SK-N-SH (cell line): ENCODE measurements at regions not wholly inside any gene's neighbourhood (a gene's known extent, or its start where the extent isn't known, plus 50 kb on each side); places are given as distances from the start of the nearest gene placed in this dataset.

Source experiments
- CTCF ChIA-PET: fragments of 300-600, 350-600 bp; formaldehyde crosslinking; extraction: SDS; loops from one replicate; lab custom pipeline; 2021; lab: Yijun Ruan, JAX
- POLR2A ChIA-PET: fragments of 350-600 bp; sonication (Branson Sonifier 250); formaldehyde crosslinking; extraction: SDS; loops from one replicate; lab custom pipeline; 2020; ENCODE audit warnings: antibody characterized with exemption, inconsistent platforms; lab: Yijun Ruan, JAX
- DNase-seq: peaks from one replicate; pipeline ENCODE4 v3.0.0; 2012
- H2AFZ ChIP-seq: fragments of 200-600 bp; sonication (generic); 2 replicates; pipeline ENCODE4 v1.8.1; 2016; ENCODE audit warnings: antibody characterized with exemption, mild to moderate bottlenecking, low read depth
- H3F3A ChIP-seq: fragments of 200-600 bp; sonication (generic); replicated peaks from 2 replicates; pipeline ENCODE3; 2016; ENCODE audit warnings: antibody characterized with exemption, mild to moderate bottlenecking; ENCODE audit not compliant: insufficient read depth
- H3K27ac ChIP-seq, 2 experiments: fragments of 200-500 bp in 1 of 2; fragments of 200-600 bp in 1 of 2; sonication (Bioruptor generic) in 1 of 2; sonication (generic), shearing (Covaris generic) in 1 of 2; 2 replicates each; pipeline versions ENCODE4 v1.5.1 to v1.6.1; 2014 to 2016; ENCODE audit warnings: low read depth in 2 of 2, inconsistent platforms in 1 of 2, low read length in 1 of 2, mild to moderate bottlenecking in 1 of 2, mixed read lengths in 1 of 2
- H3K27me3 ChIP-seq: fragments of 200-600 bp; sonication (generic), shearing (Covaris generic); 2 replicates; pipeline ENCODE4 v1.6.1; 2016; ENCODE audit warnings: mixed run types; ENCODE audit not compliant: insufficient read depth
- H3K36me3 ChIP-seq, 2 experiments: fragments of 200-500 bp in 1 of 2; fragments of 200-600 bp in 1 of 2; sonication (Bioruptor generic) in 1 of 2; sonication (generic) in 1 of 2; replicated peaks in 1 of 2; 2 replicates each; pipeline versions ENCODE3 to v1.5.1; 2014 to 2016; ENCODE audit warnings: low read length in 1 of 2, mild to moderate bottlenecking in 1 of 2; ENCODE audit not compliant: insufficient read depth in 2 of 2, control insufficient read depth in 1 of 2
- H3K4me1 ChIP-seq, 2 experiments: fragments of 200-500 bp in 1 of 2; fragments of 200-600 bp in 1 of 2; sonication (Bioruptor generic) in 1 of 2; sonication (generic), shearing (Covaris generic) in 1 of 2; 2 replicates each; pipeline versions ENCODE4 v1.5.1 to v1.6.1; 2014 to 2016; ENCODE audit warnings: low read depth in 1 of 2, low read length in 1 of 2, mixed run types in 1 of 2; ENCODE audit not compliant: insufficient read depth in 2 of 2, control insufficient read depth in 1 of 2
- H3K4me2 ChIP-seq: fragments of 200-600 bp; sonication (generic), shearing (Covaris generic); 2 replicates; pipeline ENCODE4 v1.6.1; 2017; ENCODE audit warnings: mixed run types
- H3K4me3 ChIP-seq, 2 experiments: fragments of 200-500 bp in 1 of 2; fragments of 200-600 bp in 1 of 2; sonication (Bioruptor generic) in 1 of 2; sonication (generic), shearing (Covaris generic) in 1 of 2; 2 replicates each; pipeline versions ENCODE4 v1.5.1 to v1.8.1; 2014 to 2016; ENCODE audit warnings: low read depth in 2 of 2, inconsistent platforms in 1 of 2, low read length in 1 of 2, mild to moderate bottlenecking in 1 of 2, mixed read lengths in 1 of 2, moderate library complexity in 1 of 2
- H3K79me2 ChIP-seq: fragments of 200-600 bp; sonication (generic); 2 replicates; pipeline ENCODE4 v1.8.1; 2017; ENCODE audit warnings: mild to moderate bottlenecking; ENCODE audit not compliant: insufficient read depth
- H3K9ac ChIP-seq: fragments of 200-600 bp; sonication (generic); 2 replicates; pipeline ENCODE4 v1.6.1; 2017; ENCODE audit warnings: mixed run types
- H3K9me2 ChIP-seq: fragments of 200-600 bp; sonication (generic); 2 replicates; pipeline ENCODE4 v1.6.1; 2017; ENCODE audit warnings: mixed run types
- H3K9me3 ChIP-seq: fragments of 200-600 bp; sonication (generic); 2 replicates; pipeline ENCODE4 v1.6.1; 2017; ENCODE audit warnings: mixed run types, mild to moderate bottlenecking, moderate library complexity
- H4K20me1 ChIP-seq: fragments of 200-600 bp; sonication (generic); 2 replicates; pipeline ENCODE4 v1.6.1; 2017; ENCODE audit warnings: mild to moderate bottlenecking, mixed run types; ENCODE audit not compliant: insufficient read depth
- EZH2phosphoT487 ChIP-seq: fragments of 200-600 bp; sonication (generic); IDR thresholded peaks from 2 replicates; pipeline ENCODE4 v1.6.1; 2017; ENCODE audit warnings: low read depth, mixed run types, mild to moderate bottlenecking, antibody characterized with exemption, moderate library complexity, borderline replicate concordance
- FOSL2 ChIP-seq: IDR thresholded peaks from 2 replicates; pipeline ENCODE4 v1.4.0; 2012; ENCODE audit warnings: low read depth, mild to moderate bottlenecking, moderate library complexity, borderline replicate concordance
- FOXM1 ChIP-seq: IDR thresholded peaks from 2 replicates; pipeline ENCODE4 v1.4.0; 2012; ENCODE audit warnings: low read depth, mild to moderate bottlenecking
- JUND ChIP-seq: IDR thresholded peaks from 2 replicates; pipeline ENCODE4 v1.4.0; 2012
- MXI1 ChIP-seq: IDR thresholded peaks from 2 replicates; pipeline ENCODE4 v1.6.1; 2012; ENCODE audit warnings: mild to moderate bottlenecking, low read depth, low read length, improper control_type of control experiment
- NRF1 ChIP-seq: IDR thresholded peaks from 2 replicates; pipeline ENCODE4 v1.6.1; 2012; ENCODE audit warnings: low read depth, mild to moderate bottlenecking, low read length
- PBX3 ChIP-seq: IDR thresholded peaks from 2 replicates; pipeline ENCODE4; 2012
- RAD21 ChIP-seq: IDR thresholded peaks from 2 replicates; pipeline ENCODE4 v1.6.1; 2012; ENCODE audit warnings: mild to moderate bottlenecking, low read length
- RFX5 ChIP-seq: IDR thresholded peaks from 2 replicates; pipeline ENCODE4 v1.6.1; 2012; ENCODE audit warnings: mild to moderate bottlenecking, improper control_type of control experiment, low read length
- RXRA ChIP-seq: IDR thresholded peaks from 2 replicates; pipeline ENCODE4 v1.4.0; 2012; ENCODE audit warnings: low read depth, mild to moderate bottlenecking, borderline replicate concordance
- SIN3A ChIP-seq: IDR thresholded peaks from 2 replicates; pipeline ENCODE4 v1.6.1; 2012; ENCODE audit warnings: low read depth, mild to moderate bottlenecking, low read length, moderate library complexity, borderline replicate concordance
- TEAD4 ChIP-seq: IDR thresholded peaks from 2 replicates; pipeline ENCODE4 v1.4.0; 2012; ENCODE audit warnings: mild to moderate bottlenecking, borderline replicate concordance; ENCODE audit not compliant: insufficient read depth
- ZBTB33 ChIP-seq: IDR thresholded peaks from 2 replicates; pipeline ENCODE4 v1.4.0; 2012; ENCODE audit warnings: low read depth, borderline replicate concordance
- WGBS: methylation state at CpG from one replicate; pipeline ENCODE4 v1.1.6; 2017; ENCODE audit warnings: low lambda C conversion rate; 5-methylcytosine and 5-hydroxymethylcytosine counted together
- TF ChIP-seq, protein P1 (sequence below): IDR thresholded peaks from 2 replicates; pipeline ENCODE4 v1.6.1; 2012; ENCODE audit warnings: mild to moderate bottlenecking, low read depth, low read length, moderate library complexity
- TF ChIP-seq, protein P2 (sequence below): fragments of 200-600 bp; sonication (generic); IDR thresholded peaks from 2 replicates; pipeline ENCODE4 v1.6.1; 2017; ENCODE audit warnings: antibody characterized with exemption, mild to moderate bottlenecking, moderate library complexity

- WGBS: 68% methylated on average over 26 of the region's 54 CpGs
- no peaks in the 10 kb centered on the region for H3K79me2 ChIP-seq
- TF ChIP-seq ZBTB33: no peak
- TF ChIP-seq, protein P1, sequence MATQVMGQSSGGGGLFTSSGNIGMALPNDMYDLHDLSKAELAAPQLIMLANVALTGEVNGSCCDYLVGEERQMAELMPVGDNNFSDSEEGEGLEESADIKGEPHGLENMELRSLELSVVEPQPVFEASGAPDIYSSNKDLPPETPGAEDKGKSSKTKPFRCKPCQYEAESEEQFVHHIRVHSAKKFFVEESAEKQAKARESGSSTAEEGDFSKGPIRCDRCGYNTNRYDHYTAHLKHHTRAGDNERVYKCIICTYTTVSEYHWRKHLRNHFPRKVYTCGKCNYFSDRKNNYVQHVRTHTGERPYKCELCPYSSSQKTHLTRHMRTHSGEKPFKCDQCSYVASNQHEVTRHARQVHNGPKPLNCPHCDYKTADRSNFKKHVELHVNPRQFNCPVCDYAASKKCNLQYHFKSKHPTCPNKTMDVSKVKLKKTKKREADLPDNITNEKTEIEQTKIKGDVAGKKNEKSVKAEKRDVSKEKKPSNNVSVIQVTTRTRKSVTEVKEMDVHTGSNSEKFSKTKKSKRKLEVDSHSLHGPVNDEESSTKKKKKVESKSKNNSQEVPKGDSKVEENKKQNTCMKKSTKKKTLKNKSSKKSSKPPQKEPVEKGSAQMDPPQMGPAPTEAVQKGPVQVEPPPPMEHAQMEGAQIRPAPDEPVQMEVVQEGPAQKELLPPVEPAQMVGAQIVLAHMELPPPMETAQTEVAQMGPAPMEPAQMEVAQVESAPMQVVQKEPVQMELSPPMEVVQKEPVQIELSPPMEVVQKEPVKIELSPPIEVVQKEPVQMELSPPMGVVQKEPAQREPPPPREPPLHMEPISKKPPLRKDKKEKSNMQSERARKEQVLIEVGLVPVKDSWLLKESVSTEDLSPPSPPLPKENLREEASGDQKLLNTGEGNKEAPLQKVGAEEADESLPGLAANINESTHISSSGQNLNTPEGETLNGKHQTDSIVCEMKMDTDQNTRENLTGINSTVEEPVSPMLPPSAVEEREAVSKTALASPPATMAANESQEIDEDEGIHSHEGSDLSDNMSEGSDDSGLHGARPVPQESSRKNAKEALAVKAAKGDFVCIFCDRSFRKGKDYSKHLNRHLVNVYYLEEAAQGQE: no peak
- TF ChIP-seq, protein P2, sequence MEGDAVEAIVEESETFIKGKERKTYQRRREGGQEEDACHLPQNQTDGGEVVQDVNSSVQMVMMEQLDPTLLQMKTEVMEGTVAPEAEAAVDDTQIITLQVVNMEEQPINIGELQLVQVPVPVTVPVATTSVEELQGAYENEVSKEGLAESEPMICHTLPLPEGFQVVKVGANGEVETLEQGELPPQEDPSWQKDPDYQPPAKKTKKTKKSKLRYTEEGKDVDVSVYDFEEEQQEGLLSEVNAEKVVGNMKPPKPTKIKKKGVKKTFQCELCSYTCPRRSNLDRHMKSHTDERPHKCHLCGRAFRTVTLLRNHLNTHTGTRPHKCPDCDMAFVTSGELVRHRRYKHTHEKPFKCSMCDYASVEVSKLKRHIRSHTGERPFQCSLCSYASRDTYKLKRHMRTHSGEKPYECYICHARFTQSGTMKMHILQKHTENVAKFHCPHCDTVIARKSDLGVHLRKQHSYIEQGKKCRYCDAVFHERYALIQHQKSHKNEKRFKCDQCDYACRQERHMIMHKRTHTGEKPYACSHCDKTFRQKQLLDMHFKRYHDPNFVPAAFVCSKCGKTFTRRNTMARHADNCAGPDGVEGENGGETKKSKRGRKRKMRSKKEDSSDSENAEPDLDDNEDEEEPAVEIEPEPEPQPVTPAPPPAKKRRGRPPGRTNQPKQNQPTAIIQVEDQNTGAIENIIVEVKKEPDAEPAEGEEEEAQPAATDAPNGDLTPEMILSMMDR: no peak
- TF ChIP-seq, all 33 proteins: peak for 0
- H3K9me3 ChIP-seq: peaks cover 15% of the 10 kb centered on the region
- H4K20me1 ChIP-seq: no peaks in the 10 kb centered on the region
- no peak overlapping the region for H3K4me2 ChIP-seq
- H3K27me3 ChIP-seq: no peaks in the 10 kb centered on the region; the same call in 1 of the 2 replicates
- no peak overlapping the region for H2AFZ ChIP-seq
- H3K9me2 ChIP-seq: no peaks in the 10 kb centered on the region
- H3K4me1 ChIP-seq: no peaks in the 10 kb centered on the region
- H3K4me3 ChIP-seq: no peak overlapping the region
- H3F3A ChIP-seq: no peaks in the 10 kb centered on the region
- H3K9ac ChIP-seq: no peak overlapping the region
- H3K36me3 ChIP-seq: no peaks in the 10 kb centered on the region
- no peak for DNase-seq
- H3K27ac ChIP-seq: no peak overlapping the region
- ChIA-PET POLR2A (no interaction called here), CTCF (interaction anchor here (1.6 to 1.8 kb wide), 2 partner anchors 15 to 311 kb away, joined by 5 to 6 read pairs; no protein-coding TSS in a partner anchor)
Measured at GRCh38 chr2:120654381-120655134, 81.1 kb upstream of the GLI2 start.

GRCh38 chr2:120656273-120656950 lies 79.3 kb upstream of the GLI2 start:
- no peaks in the 10 kb centered on the region for H4K20me1 ChIP-seq
- no peak overlapping the region for H2AFZ ChIP-seq
- no peak overlapping the region for H3K4me3 ChIP-seq
- H3K27me3 ChIP-seq: no peaks in the 10 kb centered on the region; the same call in 1 of the 2 replicates
- 63% methylated on average over 17 of the region's 19 CpGs for WGBS
- H3K36me3 ChIP-seq: no peaks in the 10 kb centered on the region
- ChIA-PET CTCF (interaction anchor here (0.6 to 1.6 kb wide), 4 partner anchors 11 to 24 kb away, joined by 3 to 6 read pairs (median 4); no protein-coding TSS in a partner anchor), POLR2A (no interaction called here)
- H3F3A ChIP-seq: no peaks in the 10 kb centered on the region
- 0 out of 2 replicates have a peak, but pooled peaks cover under 1% of the 10 kb centered on the region for H3K9me3 ChIP-seq
- no peak overlapping the region for H3K4me2 ChIP-seq
- H3K9me2 ChIP-seq: no peaks in the 10 kb centered on the region
- H3K4me1 ChIP-seq: no peaks in the 10 kb centered on the region
- no peak overlapping the region for H3K27ac ChIP-seq
- H3K9ac ChIP-seq: no peak overlapping the region
- H3K79me2 ChIP-seq: no peaks in the 10 kb centered on the region
- DNase-seq: no peak
- TF ChIP-seq SIN3A (no peak), FOSL2 (no peak), RXRA (no peak), MXI1 (no peak), RAD21 (no peak), NRF1 (no peak), PBX3 (no peak), EZH2phosphoT487 (no peak), RFX5 (no peak), TEAD4 (no peak), FOXM1 (no peak), JUND (no peak)
